ENCODE measurements at regions not wholly inside any gene's neighbourhood (a gene's known extent, or its start where the extent isn't known, plus 50 kb on each side); places are given as distances from the start of the nearest gene placed in this dataset.
"Not testable (repeated sequence)": the region's sequence is repeated elsewhere in the genome, so short reads cannot be mapped to it uniquely, and the experiment has no call there.

DNA sequence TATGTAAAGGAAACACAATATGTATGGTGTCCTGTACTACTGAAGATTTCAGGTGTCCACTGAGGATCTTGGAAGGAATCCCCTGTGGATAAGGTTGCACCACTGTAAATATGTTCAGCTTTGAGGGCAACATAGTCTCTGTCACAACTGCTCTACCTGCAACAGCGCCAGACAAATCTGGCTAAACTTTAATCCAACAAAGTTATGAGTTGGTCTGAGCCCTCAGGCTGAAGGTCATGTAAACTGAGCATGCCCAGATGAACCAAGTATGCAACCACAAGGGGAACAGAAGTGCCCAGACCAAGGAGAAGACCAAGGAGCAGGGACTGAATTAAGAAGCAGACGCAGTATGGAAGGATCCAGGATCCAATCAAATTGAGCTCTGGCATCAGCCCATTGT, 135.0 kb upstream of the ZNF658 start:
- TF ChIP-seq, protein P1, sequence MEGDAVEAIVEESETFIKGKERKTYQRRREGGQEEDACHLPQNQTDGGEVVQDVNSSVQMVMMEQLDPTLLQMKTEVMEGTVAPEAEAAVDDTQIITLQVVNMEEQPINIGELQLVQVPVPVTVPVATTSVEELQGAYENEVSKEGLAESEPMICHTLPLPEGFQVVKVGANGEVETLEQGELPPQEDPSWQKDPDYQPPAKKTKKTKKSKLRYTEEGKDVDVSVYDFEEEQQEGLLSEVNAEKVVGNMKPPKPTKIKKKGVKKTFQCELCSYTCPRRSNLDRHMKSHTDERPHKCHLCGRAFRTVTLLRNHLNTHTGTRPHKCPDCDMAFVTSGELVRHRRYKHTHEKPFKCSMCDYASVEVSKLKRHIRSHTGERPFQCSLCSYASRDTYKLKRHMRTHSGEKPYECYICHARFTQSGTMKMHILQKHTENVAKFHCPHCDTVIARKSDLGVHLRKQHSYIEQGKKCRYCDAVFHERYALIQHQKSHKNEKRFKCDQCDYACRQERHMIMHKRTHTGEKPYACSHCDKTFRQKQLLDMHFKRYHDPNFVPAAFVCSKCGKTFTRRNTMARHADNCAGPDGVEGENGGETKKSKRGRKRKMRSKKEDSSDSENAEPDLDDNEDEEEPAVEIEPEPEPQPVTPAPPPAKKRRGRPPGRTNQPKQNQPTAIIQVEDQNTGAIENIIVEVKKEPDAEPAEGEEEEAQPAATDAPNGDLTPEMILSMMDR (tag by site-specific recombination; IDR thresholded peaks at IDR 0.05): not testable (repeated sequence)
- TF ChIP-seq ZNF121 (tag by site-specific recombination; IDR thresholded peaks at IDR 0.05); ZNF112 (tag by site-specific recombination; IDR thresholded peaks at IDR 0.05); SP3 (tag by site-specific recombination; IDR thresholded peaks at IDR 0.05); ZNF140 (tag by site-specific recombination; IDR thresholded peaks at IDR 0.05); EGR2 (tag by site-specific recombination; IDR thresholded peaks at IDR 0.05; ENCODE audit: low read depth); SALL2 (tag by site-specific recombination; IDR thresholded peaks at IDR 0.05; ENCODE audit: borderline replicate concordance); ZNF248 (tag by site-specific recombination; IDR thresholded peaks at IDR 0.05); ZSCAN30 (tag by site-specific recombination; IDR thresholded peaks at IDR 0.05); ZEB2 (tag by site-specific recombination; IDR thresholded peaks at IDR 0.05): not testable (repeated sequence)
- TF ChIP-seq, protein P2, sequence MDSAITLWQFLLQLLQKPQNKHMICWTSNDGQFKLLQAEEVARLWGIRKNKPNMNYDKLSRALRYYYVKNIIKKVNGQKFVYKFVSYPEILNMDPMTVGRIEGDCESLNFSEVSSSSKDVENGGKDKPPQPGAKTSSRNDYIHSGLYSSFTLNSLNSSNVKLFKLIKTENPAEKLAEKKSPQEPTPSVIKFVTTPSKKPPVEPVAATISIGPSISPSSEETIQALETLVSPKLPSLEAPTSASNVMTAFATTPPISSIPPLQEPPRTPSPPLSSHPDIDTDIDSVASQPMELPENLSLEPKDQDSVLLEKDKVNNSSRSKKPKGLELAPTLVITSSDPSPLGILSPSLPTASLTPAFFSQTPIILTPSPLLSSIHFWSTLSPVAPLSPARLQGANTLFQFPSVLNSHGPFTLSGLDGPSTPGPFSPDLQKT (IDR thresholded peaks at IDR 0.05; ENCODE audit: borderline replicate concordance, low read depth, low read length): not testable (repeated sequence)
- TF ChIP-seq, protein P3, sequence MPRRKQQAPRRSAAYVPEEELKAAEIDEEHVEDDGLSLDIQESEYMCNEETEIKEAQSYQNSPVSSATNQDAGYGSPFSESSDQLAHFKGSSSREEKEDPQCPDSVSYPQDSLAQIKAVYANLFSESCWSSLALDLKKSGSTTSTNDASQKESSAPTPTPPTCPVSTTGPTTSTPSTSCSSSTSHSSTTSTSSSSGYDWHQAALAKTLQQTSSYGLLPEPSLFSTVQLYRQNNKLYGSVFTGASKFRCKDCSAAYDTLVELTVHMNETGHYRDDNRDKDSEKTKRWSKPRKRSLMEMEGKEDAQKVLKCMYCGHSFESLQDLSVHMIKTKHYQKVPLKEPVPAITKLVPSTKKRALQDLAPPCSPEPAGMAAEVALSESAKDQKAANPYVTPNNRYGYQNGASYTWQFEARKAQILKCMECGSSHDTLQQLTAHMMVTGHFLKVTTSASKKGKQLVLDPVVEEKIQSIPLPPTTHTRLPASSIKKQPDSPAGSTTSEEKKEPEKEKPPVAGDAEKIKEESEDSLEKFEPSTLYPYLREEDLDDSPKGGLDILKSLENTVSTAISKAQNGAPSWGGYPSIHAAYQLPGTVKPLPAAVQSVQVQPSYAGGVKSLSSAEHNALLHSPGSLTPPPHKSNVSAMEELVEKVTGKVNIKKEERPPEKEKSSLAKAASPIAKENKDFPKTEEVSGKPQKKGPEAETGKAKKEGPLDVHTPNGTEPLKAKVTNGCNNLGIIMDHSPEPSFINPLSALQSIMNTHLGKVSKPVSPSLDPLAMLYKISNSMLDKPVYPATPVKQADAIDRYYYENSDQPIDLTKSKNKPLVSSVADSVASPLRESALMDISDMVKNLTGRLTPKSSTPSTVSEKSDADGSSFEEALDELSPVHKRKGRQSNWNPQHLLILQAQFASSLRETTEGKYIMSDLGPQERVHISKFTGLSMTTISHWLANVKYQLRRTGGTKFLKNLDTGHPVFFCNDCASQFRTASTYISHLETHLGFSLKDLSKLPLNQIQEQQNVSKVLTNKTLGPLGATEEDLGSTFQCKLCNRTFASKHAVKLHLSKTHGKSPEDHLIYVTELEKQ (tag by site-specific recombination; IDR thresholded peaks at IDR 0.05; ENCODE audit: borderline replicate concordance): not testable (repeated sequence)
- TF ChIP-seq, protein P4, sequence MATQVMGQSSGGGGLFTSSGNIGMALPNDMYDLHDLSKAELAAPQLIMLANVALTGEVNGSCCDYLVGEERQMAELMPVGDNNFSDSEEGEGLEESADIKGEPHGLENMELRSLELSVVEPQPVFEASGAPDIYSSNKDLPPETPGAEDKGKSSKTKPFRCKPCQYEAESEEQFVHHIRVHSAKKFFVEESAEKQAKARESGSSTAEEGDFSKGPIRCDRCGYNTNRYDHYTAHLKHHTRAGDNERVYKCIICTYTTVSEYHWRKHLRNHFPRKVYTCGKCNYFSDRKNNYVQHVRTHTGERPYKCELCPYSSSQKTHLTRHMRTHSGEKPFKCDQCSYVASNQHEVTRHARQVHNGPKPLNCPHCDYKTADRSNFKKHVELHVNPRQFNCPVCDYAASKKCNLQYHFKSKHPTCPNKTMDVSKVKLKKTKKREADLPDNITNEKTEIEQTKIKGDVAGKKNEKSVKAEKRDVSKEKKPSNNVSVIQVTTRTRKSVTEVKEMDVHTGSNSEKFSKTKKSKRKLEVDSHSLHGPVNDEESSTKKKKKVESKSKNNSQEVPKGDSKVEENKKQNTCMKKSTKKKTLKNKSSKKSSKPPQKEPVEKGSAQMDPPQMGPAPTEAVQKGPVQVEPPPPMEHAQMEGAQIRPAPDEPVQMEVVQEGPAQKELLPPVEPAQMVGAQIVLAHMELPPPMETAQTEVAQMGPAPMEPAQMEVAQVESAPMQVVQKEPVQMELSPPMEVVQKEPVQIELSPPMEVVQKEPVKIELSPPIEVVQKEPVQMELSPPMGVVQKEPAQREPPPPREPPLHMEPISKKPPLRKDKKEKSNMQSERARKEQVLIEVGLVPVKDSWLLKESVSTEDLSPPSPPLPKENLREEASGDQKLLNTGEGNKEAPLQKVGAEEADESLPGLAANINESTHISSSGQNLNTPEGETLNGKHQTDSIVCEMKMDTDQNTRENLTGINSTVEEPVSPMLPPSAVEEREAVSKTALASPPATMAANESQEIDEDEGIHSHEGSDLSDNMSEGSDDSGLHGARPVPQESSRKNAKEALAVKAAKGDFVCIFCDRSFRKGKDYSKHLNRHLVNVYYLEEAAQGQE (tag by site-specific recombination; IDR thresholded peaks at IDR 0.05): not testable (repeated sequence)
- TF ChIP-seq, protein P5, sequence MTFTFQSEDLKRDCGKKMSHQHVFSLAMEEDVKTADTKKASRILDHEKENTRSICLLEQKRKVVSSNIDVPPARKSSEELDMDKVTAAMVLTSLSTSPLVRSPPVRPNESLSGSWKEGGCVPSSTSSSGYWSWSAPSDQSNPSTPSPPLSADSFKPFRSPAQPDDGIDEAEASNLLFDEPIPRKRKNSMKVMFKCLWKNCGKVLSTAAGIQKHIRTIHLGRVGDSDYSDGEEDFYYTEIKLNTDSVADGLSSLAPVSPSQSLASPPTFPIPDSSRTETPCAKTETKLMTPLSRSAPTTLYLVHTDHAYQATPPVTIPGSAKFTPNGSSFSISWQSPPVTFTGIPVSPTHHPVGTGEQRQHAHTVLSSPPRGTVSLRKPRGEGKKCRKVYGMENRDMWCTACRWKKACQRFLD (tag by site-specific recombination; IDR thresholded peaks at IDR 0.05): not testable (repeated sequence)
